HG02943 (cell line): ENCODE measurements at regions not wholly inside any gene's neighbourhood (a gene's known extent, or its start where the extent isn't known, plus 50 kb on each side); places are given as distances from the start of the nearest gene placed in this dataset.

ENCODE experiments used
- ATAC-seq: cut with Tn5 transposase; IDR thresholded peaks from one replicate; pipeline ENCODE4 v1.9.1; 2021; ENCODE audit warnings: mild to moderate bottlenecking, low read depth, moderate library complexity; ENCODE audit not compliant: unreplicated experiment

- no peak for ATAC-seq
Measured at GRCh38 chr3:94179059-94179458, 116.2 kb downstream of the NSUN3 start.

GRCh38 chr3:94183551-94183950 lies 120.7 kb downstream of the NSUN3 start:
- no peak for ATAC-seq

DNA sequence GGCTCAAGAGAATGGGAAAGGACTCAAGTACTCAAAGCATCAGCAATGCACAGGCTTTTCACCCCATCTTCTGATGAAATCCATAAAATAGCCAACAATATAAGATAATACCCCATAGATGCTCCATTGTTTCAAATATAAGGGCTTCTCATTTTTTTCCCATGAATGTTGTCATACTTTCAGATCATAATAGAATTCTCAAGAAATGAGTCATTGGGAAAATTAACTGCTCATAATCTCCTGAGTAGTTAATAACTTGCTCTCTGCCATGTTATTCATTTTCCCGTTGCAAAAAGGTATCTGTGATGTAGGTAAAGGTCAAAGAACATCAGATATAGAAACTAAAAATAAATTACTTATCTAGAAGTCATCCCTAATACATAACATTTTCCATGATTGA lies 121.9 kb downstream of the NSUN3 start:
- no peak for ATAC-seq

DNA sequence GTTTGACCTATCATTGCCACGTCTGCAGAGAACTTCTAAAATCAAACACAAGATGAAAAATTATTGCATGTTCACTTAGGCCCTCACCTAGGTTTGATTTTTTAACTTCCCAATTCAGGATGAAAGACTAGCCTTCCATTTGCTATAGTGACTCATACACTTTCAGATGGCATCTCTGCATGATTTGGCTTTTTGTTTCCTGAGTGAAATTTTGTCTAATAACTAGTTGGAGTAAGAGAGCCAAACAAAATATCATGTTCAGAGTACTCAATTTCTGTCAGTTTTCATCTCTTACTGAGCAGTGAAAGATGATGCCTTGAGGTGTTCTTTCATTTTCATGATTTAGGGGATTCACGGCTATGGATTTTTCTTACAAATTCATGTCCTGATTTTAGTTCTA lies 122.9 kb downstream of the NSUN3 start:
- no peak for ATAC-seq

DNA sequence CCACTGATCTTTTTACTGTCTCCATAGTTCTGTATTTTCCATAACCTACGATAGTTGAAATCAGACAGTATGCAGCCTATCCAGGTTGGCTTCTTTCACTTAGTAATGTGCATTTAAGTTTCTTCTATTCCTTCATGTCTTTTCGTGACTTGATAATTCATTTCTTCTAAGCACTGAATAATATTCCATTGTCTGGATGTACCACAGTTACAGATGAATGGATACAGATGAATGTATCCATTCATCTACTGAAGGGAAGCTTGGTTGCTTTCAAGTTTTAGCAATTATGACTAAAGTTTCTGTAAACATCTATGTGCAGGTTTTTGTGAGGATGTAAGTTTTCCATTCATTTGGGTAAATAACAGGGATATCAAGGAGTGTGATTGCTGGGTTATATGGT lies 124.8 kb downstream of the NSUN3 start:
- ATAC-seq = no peak

DNA sequence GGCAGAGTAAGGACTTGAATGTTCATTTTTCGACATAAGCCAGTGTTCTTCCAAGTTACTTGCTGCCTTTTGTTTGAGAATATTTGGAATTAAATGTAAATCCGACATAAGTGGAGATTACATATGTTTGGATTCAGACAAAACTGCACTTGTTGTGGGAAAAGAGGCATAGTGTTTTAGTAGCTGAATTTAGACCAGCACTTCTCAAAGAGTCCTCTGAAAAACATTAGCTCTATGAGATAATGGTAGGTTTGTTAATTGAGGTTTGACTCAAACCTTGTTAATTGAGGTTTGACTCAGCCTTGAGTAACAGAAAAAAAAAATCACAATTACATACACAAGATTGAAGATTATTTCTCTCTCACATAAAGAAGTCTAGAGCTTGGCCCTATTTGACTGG lies 132.5 kb downstream of the NSUN3 start:
- no peak for ATAC-seq

- ATAC-seq = no peak
Measured at GRCh38 chr3:94206291-94206690, 143.4 kb downstream of the NSUN3 start.

- ATAC-seq = no peak
Measured at GRCh38 chr3:94210256-94210655, 147.4 kb downstream of the NSUN3 start.

- ATAC-seq = no peak
Measured at GRCh38 chr3:94217406-94217805, 154.5 kb downstream of the NSUN3 start.

DNA sequence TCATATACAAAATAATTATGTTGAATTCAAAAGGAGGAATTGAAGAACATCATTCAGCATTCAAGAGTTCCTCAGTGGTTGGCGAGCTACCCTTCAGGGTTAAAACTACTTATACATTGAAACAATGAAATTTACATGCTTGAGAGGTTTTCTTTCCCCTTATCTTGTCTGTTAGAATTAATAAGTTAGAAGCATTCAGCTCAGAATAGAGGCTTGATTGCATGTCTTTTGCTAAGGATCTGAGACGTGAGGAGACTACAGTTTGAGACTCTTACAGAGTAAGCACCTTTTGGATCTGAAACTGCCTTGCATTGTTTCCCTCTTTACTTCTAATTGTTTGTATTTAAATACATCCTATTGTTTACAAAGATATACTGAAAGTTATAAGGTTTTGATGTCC lies 157.6 kb downstream of the NSUN3 start:
- no peak for ATAC-seq

DNA sequence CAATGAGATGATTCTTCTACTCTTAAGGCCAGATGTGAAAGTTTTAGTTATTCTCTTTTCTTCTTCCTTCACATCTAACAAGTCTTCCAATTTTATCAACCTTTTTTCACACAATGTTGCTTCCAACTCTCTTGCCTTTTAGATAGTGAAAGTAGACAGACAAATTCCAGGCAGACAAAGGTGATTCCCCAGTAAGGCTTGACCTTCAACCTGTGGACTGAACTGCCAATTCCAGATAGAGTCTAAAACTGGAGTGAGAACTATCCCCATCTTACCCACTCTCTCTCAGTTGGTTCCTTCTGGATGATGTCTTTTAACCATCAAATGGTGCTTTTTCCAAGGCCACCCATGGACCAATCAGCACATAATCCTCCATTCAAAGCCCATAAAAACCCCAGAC lies 159.0 kb downstream of the NSUN3 start:
- no peak for ATAC-seq

- ATAC-seq = no peak
Measured at GRCh38 chr3:94225148-94225865, 162.4 kb downstream of the NSUN3 start.

DNA sequence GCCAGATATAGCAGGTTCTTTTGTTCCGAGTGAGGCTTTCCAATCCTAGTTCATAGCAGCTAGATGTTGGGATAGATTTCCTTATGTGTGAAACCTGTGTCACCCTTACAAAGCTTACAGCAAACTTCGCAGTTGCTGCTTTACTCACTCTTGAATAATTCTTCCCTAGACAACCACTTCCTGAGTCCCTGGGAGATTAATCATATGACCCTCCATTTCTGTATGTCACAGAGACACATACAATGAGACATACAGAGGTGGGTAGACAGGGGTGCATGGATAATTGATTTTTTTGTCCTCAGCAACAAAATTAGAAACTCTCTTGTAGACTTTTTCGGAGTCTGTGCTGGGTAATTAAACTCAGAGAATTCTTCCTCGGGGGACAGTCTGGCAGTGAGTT lies 163.2 kb downstream of the NSUN3 start:
- no peak for ATAC-seq

DNA sequence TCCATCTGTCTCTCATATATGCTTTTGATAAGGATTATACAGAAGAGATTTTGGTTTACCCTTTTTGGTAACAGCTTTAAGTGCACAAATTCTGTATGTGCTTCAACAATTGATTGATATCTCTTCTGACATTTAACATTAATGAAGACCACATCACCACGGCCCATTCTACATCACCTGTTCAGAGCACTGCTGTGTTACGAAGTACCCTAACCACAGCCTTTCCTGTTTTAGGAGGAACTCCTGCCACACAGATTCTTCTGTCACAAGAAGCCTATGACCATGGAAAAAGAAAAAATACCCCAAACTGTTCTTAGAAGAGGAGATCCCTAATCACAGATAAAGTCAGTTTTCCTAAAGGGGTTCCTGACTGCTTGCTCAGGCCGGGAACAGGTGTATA lies 170.1 kb downstream of the NSUN3 start:
- ATAC-seq = no peak

DNA sequence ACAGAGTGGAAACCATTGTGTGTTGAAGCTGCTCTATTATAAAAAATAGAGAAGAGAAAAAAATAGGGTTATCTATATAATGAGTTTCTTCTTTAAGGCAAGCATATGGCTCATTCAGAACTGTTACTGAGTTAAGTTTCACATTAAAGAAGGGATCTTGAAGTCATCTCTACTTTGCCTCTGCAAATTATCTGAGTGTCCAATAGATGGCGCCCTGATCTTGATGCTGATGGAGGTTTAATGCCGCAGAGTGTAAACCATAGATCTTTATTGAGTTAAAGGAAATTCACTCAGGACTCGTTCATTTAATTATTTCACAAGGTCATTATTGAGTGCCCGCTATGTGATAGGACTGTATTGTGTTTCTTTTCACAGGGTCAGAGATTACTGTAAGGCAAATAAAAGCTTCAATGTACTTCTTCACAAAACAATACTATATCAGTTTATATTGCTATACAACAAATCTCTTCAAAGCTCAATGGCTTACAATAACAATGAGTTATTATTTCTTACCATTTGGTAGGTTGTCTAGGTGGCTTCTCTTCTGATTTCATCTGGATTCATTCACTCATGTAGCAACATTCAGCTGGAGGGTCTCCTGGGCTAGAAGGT lies 171.4 kb downstream of the NSUN3 start:
- ATAC-seq = no peak

- ATAC-seq = no peak
Measured at GRCh38 chr3:94241986-94242385, 179.1 kb downstream of the NSUN3 start.

DNA sequence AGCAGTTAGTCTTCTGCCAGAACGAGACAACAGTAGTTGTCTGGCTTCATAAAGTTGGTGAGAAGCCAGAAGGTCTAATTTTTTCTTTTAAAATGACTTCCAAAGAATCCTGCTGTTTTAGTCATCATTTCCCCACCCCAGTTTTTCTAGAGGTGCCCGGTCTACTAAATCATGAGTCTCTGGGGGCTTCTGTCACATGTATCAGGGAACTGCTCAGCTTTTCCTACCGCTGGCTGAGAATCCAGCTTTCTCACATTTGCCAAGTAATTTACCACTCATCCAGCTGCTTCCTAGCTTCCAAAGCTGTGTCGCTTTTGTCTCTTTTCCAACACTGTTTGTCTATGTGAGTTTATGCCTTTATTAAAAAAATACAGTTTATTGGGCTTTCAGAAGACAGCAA lies 183.3 kb downstream of the NSUN3 start:
- ATAC-seq = no peak

- no peak for ATAC-seq
Measured at GRCh38 chr3:94248042-94248441, 185.2 kb downstream of the NSUN3 start.

DNA sequence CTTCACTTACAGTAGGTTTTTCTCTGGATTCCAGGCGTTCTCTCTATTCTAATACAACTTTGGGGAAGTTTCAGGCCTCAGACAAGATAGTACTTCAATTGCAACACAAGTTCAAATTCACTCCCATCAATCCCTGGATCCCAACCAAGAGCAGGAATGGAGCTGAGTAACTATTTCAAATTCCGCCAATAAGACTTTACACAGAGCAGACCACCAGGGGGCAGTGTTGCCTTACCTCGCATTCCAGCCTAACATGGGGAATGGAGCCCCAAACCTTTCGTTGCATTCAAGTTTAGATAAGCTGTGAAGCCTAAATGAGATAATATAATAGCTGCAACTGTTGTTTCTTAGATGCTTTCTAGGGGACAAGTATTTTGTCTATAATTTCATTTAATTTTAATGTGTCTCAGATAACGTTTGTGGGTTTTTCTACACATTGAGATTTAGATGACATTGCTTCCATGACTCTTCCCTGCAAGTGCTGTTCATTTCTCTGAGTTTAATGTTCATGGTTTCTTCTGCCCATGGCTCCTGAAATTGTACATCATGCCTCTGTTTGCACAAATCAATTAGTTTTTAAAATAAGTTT lies 186.7 kb downstream of the NSUN3 start:
- ATAC-seq = peak; percentile 90

DNA sequence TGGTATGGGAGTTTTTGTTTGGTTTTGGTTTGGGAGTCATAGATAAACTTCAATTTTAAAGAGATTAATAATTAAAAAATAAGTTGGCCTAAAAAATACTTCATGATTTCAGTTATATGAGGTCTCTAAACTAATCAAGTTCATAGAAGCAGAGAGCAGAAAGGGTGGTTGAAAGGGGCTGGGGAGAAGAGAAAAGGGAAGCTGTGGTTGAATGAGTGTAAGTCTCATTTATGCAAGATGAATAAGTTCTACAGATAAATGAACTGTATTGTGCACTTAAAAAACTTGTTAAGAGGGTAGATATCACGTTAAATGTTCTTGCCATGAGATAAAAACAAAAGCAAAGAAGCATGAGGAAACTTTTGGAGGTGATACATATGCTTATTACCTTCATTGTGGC lies 188.7 kb downstream of the NSUN3 start:
- ATAC-seq = no peak

DNA sequence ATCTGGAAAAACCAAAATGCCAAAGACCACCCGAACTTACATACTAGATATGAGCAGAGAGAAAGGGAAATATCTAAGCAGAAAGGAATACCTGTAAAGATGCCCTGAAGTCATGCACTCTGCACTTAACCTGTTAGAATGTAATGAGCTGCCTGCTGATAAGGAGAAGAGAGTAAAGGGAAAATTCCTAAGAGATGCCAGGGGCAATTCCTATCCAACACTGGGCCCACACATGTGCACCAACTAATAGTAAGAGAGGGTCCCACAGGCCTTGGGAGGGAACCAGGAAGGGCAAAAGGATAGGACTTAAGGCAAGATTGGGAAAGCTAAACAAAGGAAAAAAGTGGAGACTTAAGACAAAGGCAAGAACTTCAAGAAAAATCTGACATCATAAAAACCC lies 189.5 kb downstream of the NSUN3 start:
- no peak for ATAC-seq
